ENCODE measurements at regions not wholly inside any gene's neighbourhood (a gene's known extent, or its start where the extent isn't known, plus 50 kb on each side); places are given as distances from the start of the nearest gene placed in this dataset.

- TF ChIP-seq CTCF (IDR thresholded peaks at IDR 0.05) (no peak), POLR2A (IDR thresholded peaks at IDR 0.05) (no peak)
These were observed 74.5 kb downstream of the TMEM17 start for GRCh38 chr2:62431512-62431911.

All from breast epithelium (tissue), 3 donors.